ENCODE measurements at regions not wholly inside any gene's neighbourhood (a gene's known extent, or its start where the extent isn't known, plus 50 kb on each side); places are given as distances from the start of the nearest gene placed in this dataset.

DNA sequence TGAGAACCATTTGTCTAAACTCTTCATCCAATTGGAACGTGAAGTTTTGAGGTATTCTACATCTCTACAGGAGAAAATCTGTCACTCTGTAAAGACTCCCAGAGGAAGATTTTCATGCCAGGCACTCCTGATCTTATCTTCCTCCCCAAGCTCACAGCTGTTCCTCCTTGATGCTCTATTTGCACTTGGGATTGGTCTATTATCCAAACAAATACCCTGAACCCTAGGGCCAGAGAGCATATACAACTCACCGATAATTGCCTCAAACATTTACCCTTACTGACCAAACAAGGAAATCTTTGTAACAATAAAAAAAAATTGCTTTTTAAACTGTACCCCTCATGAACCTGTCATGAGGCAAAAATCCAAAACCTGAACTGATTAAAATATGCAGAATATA, 372.7 kb downstream of the SH2D1A start:
- Histone ChIP-seq H3K27ac (ENCODE audit: insufficient read depth, low read length) (no peak overlapping the region), H3K36me3 (ENCODE audit: control insufficient read depth, insufficient read depth, low read length) (no peaks in the 10 kb centered on the region), H2AFZ (ENCODE audit: low read length) (no peak overlapping the region), H3K79me2 (ENCODE audit: control insufficient read depth, insufficient read depth, low read length) (no peaks in the 10 kb centered on the region), H3K4me1 (ENCODE audit: control insufficient read depth, extremely low read depth, insufficient read depth, low read length) (no peaks in the 10 kb centered on the region), H3K4me3 (replicated peaks in 1 of 4; ENCODE audit: control extremely low read depth in 1 of 4, insufficient read depth in 1 of 4, low read depth in 3 of 4, low read length in 4 of 4) (no peak overlapping the region), H3K9me3 (ENCODE audit: control insufficient read depth, insufficient read depth, low read depth, low read length) (no peaks in the 10 kb centered on the region), H4K20me1 (ENCODE audit: control insufficient read depth, extremely low read depth, insufficient read depth, low read length) (no peaks in the 10 kb centered on the region), H3K27me3 (ENCODE audit: control insufficient read depth, insufficient read depth, low read length) (no peaks in the 10 kb centered on the region), H3K9ac (ENCODE audit: insufficient read depth, low read length) (no peak overlapping the region), H3K4me2 (ENCODE audit: extremely low read depth, insufficient read depth, low read length) (no peak overlapping the region)
- no peak for TF ChIP-seq EZH2 (IDR thresholded peaks at IDR 0.05; ENCODE audit: low read length, missing control alignments)
- no peak for DNase-seq (ENCODE audit: low read depth in 2 of 2)

DNA sequence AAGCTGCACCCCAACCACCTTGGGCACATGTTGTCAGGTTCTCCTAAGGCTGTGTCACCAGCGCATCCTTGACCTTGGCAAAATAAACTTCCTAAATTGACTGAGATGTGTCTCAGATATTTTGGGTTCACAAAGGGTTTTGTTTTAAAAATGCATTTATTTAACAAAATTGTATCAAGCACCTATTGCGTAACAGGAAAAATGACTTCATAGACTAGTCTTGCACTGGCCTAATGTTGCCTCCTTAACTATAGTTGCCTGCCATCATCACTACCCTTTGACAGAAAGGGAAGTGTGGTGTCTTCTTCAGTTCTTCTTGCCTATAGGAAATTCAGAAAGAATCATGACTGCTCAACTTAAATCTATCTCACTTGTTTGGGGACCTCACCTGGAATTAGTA, 374.2 kb downstream of the SH2D1A start:
- H3K9me3 ChIP-seq (ENCODE audit: control insufficient read depth, insufficient read depth, low read depth, low read length), result no peaks in the 10 kb centered on the region
- H3K79me2 ChIP-seq (ENCODE audit: control insufficient read depth, insufficient read depth, low read length), result no peaks in the 10 kb centered on the region
- no peak overlapping the region for H2AFZ ChIP-seq (ENCODE audit: low read length)
- H3K4me2 ChIP-seq (ENCODE audit: extremely low read depth, insufficient read depth, low read length), result no peak overlapping the region
- H3K4me3 ChIP-seq (replicated peaks in 1 of 4; ENCODE audit: control extremely low read depth in 1 of 4, insufficient read depth in 1 of 4, low read depth in 3 of 4, low read length in 4 of 4), result no peak overlapping the region
- no peaks in the 10 kb centered on the region for H3K36me3 ChIP-seq (ENCODE audit: control insufficient read depth, insufficient read depth, low read length)
- TF ChIP-seq EZH2 (IDR thresholded peaks at IDR 0.05; ENCODE audit: low read length, missing control alignments), result no peak
- TF ChIP-seq, protein P1, sequence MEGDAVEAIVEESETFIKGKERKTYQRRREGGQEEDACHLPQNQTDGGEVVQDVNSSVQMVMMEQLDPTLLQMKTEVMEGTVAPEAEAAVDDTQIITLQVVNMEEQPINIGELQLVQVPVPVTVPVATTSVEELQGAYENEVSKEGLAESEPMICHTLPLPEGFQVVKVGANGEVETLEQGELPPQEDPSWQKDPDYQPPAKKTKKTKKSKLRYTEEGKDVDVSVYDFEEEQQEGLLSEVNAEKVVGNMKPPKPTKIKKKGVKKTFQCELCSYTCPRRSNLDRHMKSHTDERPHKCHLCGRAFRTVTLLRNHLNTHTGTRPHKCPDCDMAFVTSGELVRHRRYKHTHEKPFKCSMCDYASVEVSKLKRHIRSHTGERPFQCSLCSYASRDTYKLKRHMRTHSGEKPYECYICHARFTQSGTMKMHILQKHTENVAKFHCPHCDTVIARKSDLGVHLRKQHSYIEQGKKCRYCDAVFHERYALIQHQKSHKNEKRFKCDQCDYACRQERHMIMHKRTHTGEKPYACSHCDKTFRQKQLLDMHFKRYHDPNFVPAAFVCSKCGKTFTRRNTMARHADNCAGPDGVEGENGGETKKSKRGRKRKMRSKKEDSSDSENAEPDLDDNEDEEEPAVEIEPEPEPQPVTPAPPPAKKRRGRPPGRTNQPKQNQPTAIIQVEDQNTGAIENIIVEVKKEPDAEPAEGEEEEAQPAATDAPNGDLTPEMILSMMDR (conservative IDR thresholded peaks at IDR 0.05 in 1 of 2, IDR thresholded peaks at IDR 0.05 in 1 of 2; ENCODE audit: low read depth in 1 of 2, low read length in 2 of 2), result no peak
- H3K4me1 ChIP-seq (ENCODE audit: control insufficient read depth, extremely low read depth, insufficient read depth, low read length), result no peaks in the 10 kb centered on the region
- H3K27me3 ChIP-seq (ENCODE audit: control insufficient read depth, insufficient read depth, low read length), result no peaks in the 10 kb centered on the region
- no peak overlapping the region for H3K27ac ChIP-seq (ENCODE audit: insufficient read depth, low read length)
- DNase-seq (ENCODE audit: low read depth in 2 of 2), result no peak
- no peak overlapping the region for H3K9ac ChIP-seq (ENCODE audit: insufficient read depth, low read length)
- H4K20me1 ChIP-seq (ENCODE audit: control insufficient read depth, extremely low read depth, insufficient read depth, low read length), result no peaks in the 10 kb centered on the region

DNA sequence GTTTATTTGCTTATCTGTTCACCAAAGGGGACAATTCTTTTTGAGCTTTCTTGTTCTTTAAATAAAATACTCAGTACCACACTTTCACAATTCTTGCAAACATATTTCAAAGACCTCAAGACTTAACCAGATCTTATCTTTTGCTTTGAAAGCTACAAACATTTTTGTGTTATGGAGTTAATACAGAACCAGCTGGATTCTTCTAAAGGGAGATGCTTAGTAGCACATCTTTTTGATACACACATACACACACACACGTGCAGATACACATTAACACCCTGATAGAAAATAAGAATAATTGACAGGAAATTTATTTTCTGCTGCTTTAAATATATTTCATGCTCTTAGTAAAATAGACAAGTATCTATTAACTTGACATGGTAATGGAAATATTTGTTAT, 379.1 kb downstream of the SH2D1A start:
- Histone ChIP-seq H3K9me3 (ENCODE audit: control insufficient read depth, insufficient read depth, low read depth, low read length) (no peaks in the 10 kb centered on the region), H3K27ac (ENCODE audit: insufficient read depth, low read length) (no peak overlapping the region), H3K27me3 (ENCODE audit: control insufficient read depth, insufficient read depth, low read length) (no peaks in the 10 kb centered on the region), H3K4me1 (ENCODE audit: control insufficient read depth, extremely low read depth, insufficient read depth, low read length) (no peaks in the 10 kb centered on the region), H2AFZ (ENCODE audit: low read length) (no peak overlapping the region), H3K4me3 (replicated peaks in 1 of 4; ENCODE audit: control extremely low read depth in 1 of 4, insufficient read depth in 1 of 4, low read depth in 3 of 4, low read length in 4 of 4) (no peak overlapping the region), H3K79me2 (ENCODE audit: control insufficient read depth, insufficient read depth, low read length) (no peaks in the 10 kb centered on the region), H3K4me2 (ENCODE audit: extremely low read depth, insufficient read depth, low read length) (no peak overlapping the region), H4K20me1 (ENCODE audit: control insufficient read depth, extremely low read depth, insufficient read depth, low read length) (no peaks in the 10 kb centered on the region), H3K36me3 (ENCODE audit: control insufficient read depth, insufficient read depth, low read length) (no peaks in the 10 kb centered on the region), H3K9ac (ENCODE audit: insufficient read depth, low read length) (no peak overlapping the region)
- DNase-seq (ENCODE audit: low read depth in 2 of 2), result no peak
- TF ChIP-seq, protein P1 (conservative IDR thresholded peaks at IDR 0.05 in 1 of 2, IDR thresholded peaks at IDR 0.05 in 1 of 2; ENCODE audit: low read depth in 1 of 2, low read length in 2 of 2), result no peak
- no peak for TF ChIP-seq EZH2 (IDR thresholded peaks at IDR 0.05; ENCODE audit: low read length, missing control alignments)

All from fibroblast of lung (primary cell).